ENCODE measurements at regions not wholly inside any gene's neighbourhood (a gene's known extent, or its start where the extent isn't known, plus 50 kb on each side); places are given as distances from the start of the nearest gene placed in this dataset.

GRCh38 chr6:134560019-134560418 is 242.1 kb upstream of the SGK1 start:
- no peak overlapping the region for H3K4me2 ChIP-seq (ENCODE audit: insufficient read depth in 1 of 2, low read depth in 2 of 2, low read length in 2 of 2)
- H3K56ac ChIP-seq (replicated peaks; ENCODE audit: insufficient read length, low read depth, low read length): no peak overlapping the region
- H3K27ac ChIP-seq (ENCODE audit: low read depth, low read length): no peak overlapping the region

More at GRCh38 chr6:134560019-134560418, 242.1 kb upstream of the SGK1 start:
- no peaks in the 10 kb centered on the region for H3K9me3 ChIP-seq (ENCODE audit: insufficient read depth in 2 of 2, low read depth in 1 of 2, low read length in 1 of 2)
- no peaks in the 10 kb centered on the region for H3K79me2 ChIP-seq (ENCODE audit: control insufficient read depth in 1 of 2, insufficient read depth in 2 of 2, low read length in 2 of 2)
- TF ChIP-seq PHF8 (conservative IDR thresholded peaks at IDR 0.05; ENCODE audit: low read depth, low read length) (no peak), SIN3A (conservative IDR thresholded peaks at IDR 0.05 in 1 of 2, IDR thresholded peaks at IDR 0.05 in 1 of 2; ENCODE audit: low read depth in 1 of 2, low read length in 2 of 2) (no peak), TAF7 (optimal IDR thresholded peaks at IDR 0.05; ENCODE audit: borderline replicate concordance, low read depth, low read length) (no peak), TAF1 (IDR thresholded peaks at IDR 0.05; ENCODE audit: low read depth, low read length) (no peak), CTBP2 (IDR thresholded peaks at IDR 0.05; ENCODE audit: borderline replicate concordance, insufficient read depth, insufficient read length, low read length) (no peak), ZNF274 (IDR thresholded peaks at IDR 0.05; ENCODE audit: borderline replicate concordance, extremely low read depth, low read length) (no peak), RNF2 (IDR thresholded peaks at IDR 0.05; ENCODE audit: borderline replicate concordance, low read depth, low read length, missing control alignments, poor library complexity, severe bottlenecking) (no peak), JUND (IDR thresholded peaks at IDR 0.05; ENCODE audit: low read length) (no peak), EGR1 (IDR thresholded peaks at IDR 0.05; ENCODE audit: borderline replicate concordance, low read depth, low read length) (no peak), ASH2L (IDR thresholded peaks at IDR 0.05; ENCODE audit: low read length) (no peak), RFX5 (IDR thresholded peaks at IDR 0.05; ENCODE audit: borderline replicate concordance, low read depth, low read length) (no peak)
- H3K23ac ChIP-seq (ENCODE audit: insufficient read length): no peak overlapping the region
- no peak overlapping the region for H4K8ac ChIP-seq (ENCODE audit: extremely low read depth, insufficient read depth, low read length)
- DNase-seq (ENCODE audit: low read depth in 1 of 2, low spot score in 2 of 2) (no peak), FAIRE-seq (no peak)
- POLR2A ChIA-PET (ENCODE audit: partially characterized antibody): no interaction called here
- H3K4me3 ChIP-seq (ENCODE audit: extremely low read depth in 1 of 4, insufficient read depth in 2 of 4, low read depth in 3 of 4, low read length in 4 of 4): no peak overlapping the region
- H3K14ac ChIP-seq (ENCODE audit: insufficient read length): no peak overlapping the region
- CTCF ChIA-PET (ENCODE audit: partially characterized antibody): interaction anchor here (0.6 to 0.9 kb wide), 3 partner anchors 29 to 386 kb away, joined by 3 to 4 read pairs (median 3); no protein-coding TSS in a partner anchor
- H2BK120ac ChIP-seq (replicated peaks; ENCODE audit: low read depth, low read length): no peak overlapping the region
- H3K79me1 ChIP-seq (ENCODE audit: low read depth, low read length): no peaks in the 10 kb centered on the region
- H3K4ac ChIP-seq (replicated peaks; ENCODE audit: insufficient read length, low read depth, low read length): no peak overlapping the region
- H3K18ac ChIP-seq (ENCODE audit: extremely low read depth, low read length): no peak overlapping the region
- H4K91ac ChIP-seq (replicated peaks; ENCODE audit: insufficient read length, low read length): no peak overlapping the region
- no peak overlapping the region for H2BK20ac ChIP-seq (ENCODE audit: low read length)
- no peak overlapping the region for H4K5ac ChIP-seq (ENCODE audit: insufficient read length, low read depth, low read length)
- no peak overlapping the region for H3K9ac ChIP-seq (replicated peaks in 1 of 4; ENCODE audit: extremely low read depth in 1 of 4, low read depth in 3 of 4, low read length in 3 of 4)
- H3K27me3 ChIP-seq (replicated peaks in 1 of 4; ENCODE audit: control insufficient read depth in 3 of 4, extremely low read depth in 1 of 4, insufficient read depth in 3 of 4, low read length in 3 of 4): no peaks in the 10 kb centered on the region
- no peak overlapping the region for H2AFZ ChIP-seq (ENCODE audit: low read length)
- H3K36me3 ChIP-seq (ENCODE audit: control insufficient read depth in 2 of 4, insufficient read depth in 4 of 4, low read length in 3 of 4): no peaks in the 10 kb centered on the region
- no peaks in the 10 kb centered on the region; the same call in 1 of the 2 replicates for H3K23me2 ChIP-seq (ENCODE audit: low read depth, low read length)
- H2AK5ac ChIP-seq (ENCODE audit: low read depth, low read length): no peak overlapping the region
- H3K4me1 ChIP-seq (replicated peaks in 1 of 4; ENCODE audit: control insufficient read depth in 3 of 4, insufficient read depth in 4 of 4, low read length in 3 of 4): no peaks in the 10 kb centered on the region
- no peak overlapping the region for H2BK12ac ChIP-seq (ENCODE audit: low read depth, low read length)
- H2BK15ac ChIP-seq (ENCODE audit: low read length): no peak overlapping the region
- no peaks in the 10 kb centered on the region for H4K20me1 ChIP-seq (replicated peaks in 1 of 2; ENCODE audit: control insufficient read depth in 1 of 2, insufficient read depth in 2 of 2, low read length in 2 of 2)
- H2BK5ac ChIP-seq (ENCODE audit: low read depth, low read length): no peak overlapping the region
